ENCODE measurements at regions not wholly inside any gene's neighbourhood (a gene's known extent, or its start where the extent isn't known, plus 50 kb on each side); places are given as distances from the start of the nearest gene placed in this dataset.

DNA sequence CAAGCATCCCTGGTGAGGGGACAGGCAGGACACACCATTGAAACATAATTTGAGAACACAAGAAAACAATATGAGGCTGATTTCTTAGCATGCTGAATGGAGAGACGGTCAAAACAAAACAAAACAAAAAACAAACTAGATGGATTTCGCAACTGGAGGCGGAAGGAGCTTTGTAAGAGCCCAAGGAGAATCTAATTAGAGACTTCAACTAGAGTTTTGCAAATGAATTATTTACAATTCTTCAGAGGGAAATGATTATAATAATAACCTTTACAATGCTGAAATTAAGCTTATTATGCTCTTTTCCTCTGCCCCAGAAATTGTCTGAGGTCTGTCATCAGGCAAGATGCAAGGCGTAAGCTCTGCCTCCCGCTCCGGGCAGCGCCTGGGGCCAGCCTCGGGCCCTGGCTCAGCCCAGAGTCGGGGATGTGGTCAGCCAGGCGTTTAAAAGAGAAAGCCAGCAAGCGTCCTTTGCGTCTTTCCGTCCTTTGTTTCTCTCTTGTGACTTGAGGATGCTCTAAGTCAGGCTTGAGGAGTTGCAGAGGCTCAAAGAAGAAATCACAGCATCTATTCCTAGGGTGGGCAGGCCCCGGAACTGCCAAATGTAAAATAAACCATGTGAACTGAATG is 139.6 kb downstream of the TWIST2 start:
- Histone ChIP-seq H3K4me3 (ENCODE audit: insufficient read depth, low read depth, low read length) (no peak overlapping the region), H3K14ac (replicated peaks; ENCODE audit: low read depth, low read length) (no peak overlapping the region), H2BK20ac (ENCODE audit: low read depth, low read length) (no peak overlapping the region), H3K23ac (ENCODE audit: low read depth, low read length) (no peak overlapping the region), H3K9ac (ENCODE audit: low read depth, low read length) (no peak overlapping the region), H2BK15ac (ENCODE audit: low read depth, low read length) (no peak overlapping the region), H3K18ac (ENCODE audit: low read depth, low read length) (no peak overlapping the region), H3K27me3 (ENCODE audit: control insufficient read depth, insufficient read depth, low read length) (peaks cover 17% of the 10 kb centered on the region), H3K27ac (ENCODE audit: insufficient read depth, low read length) (no peak overlapping the region), H2AK9ac (replicated peaks; ENCODE audit: low read depth, low read length, poor library complexity) (no peak overlapping the region), H3K9me1 (ENCODE audit: insufficient read depth, low read length) (no peaks in the 10 kb centered on the region), H2BK5ac (ENCODE audit: low read depth, low read length, poor library complexity, severe bottlenecking) (no peak overlapping the region), H4K20me1 (ENCODE audit: insufficient read depth, low read length) (no peaks in the 10 kb centered on the region), H3K79me1 (ENCODE audit: low read depth in 1 of 2, low read length in 2 of 2) (no peaks in the 10 kb centered on the region), H4K5ac (ENCODE audit: low read depth, low read length) (no peak overlapping the region), H4K8ac (ENCODE audit: low read depth in 2 of 2, low read length in 2 of 2) (no peak overlapping the region), H4K91ac (ENCODE audit: insufficient read depth, low read depth, low read length) (no peak overlapping the region), H3K56ac (ENCODE audit: extremely low read depth, insufficient read depth, low read length) (no peak overlapping the region), H2BK120ac (ENCODE audit: low read depth, low read length) (no peak overlapping the region), H3K36me3 (ENCODE audit: control insufficient read depth, insufficient read depth, low read length) (no peaks in the 10 kb centered on the region), H3K4me1 (ENCODE audit: control insufficient read depth, insufficient read depth, low read length) (no peaks in the 10 kb centered on the region), H3K4ac (ENCODE audit: low read depth, low read length) (no peak overlapping the region), H2AK5ac (ENCODE audit: low read depth, low read length) (no peak overlapping the region), H2AFZ (replicated peaks; ENCODE audit: low read length, poor library complexity) (no peak overlapping the region), H3K4me2 (ENCODE audit: low read depth, low read length) (no peak overlapping the region), H3K9me3 (ENCODE audit: control insufficient read depth, insufficient read depth, low read length) (no peaks in the 10 kb centered on the region)
- BruUV-seq (replicated peaks), result no TSS peak
- intact Hi-C loops (cut with micrococcal nuclease), result no loop called here
- DNase-seq (no peak), ATAC-seq (ENCODE audit: low read depth) (no peak)
- TF ChIP-seq CEBPB (IDR thresholded peaks at IDR 0.05; ENCODE audit: low read depth, low read length) (peak; percentile 63), POLR2A (IDR thresholded peaks at IDR 0.05; ENCODE audit: low read depth, low read length) (no peak), RAD21 (IDR thresholded peaks at IDR 0.05; ENCODE audit: low read length) (no peak)
- ChIA-PET POLR2A (ENCODE audit: unreplicated experiment) (no interaction called here), CTCF (no interaction called here)
- WGBS, 2 experiments (ENCODE audit: extremely low coverage in 2 of 2, insufficient read length in 1 of 2), result 64% methylated on average over 8 of the region's 14 CpGs; no CpG with 5 or more reads in 1 of the 2 experiments
- dilution Hi-C loops (cut with HindIII; ENCODE audit: low sequenced_read_pairs, unreplicated experiment), result no loop called here
- in situ Hi-C loops (cut with MboI; ENCODE audit: low sequenced_read_pairs), result no loop called here
